Endothelial cell of umbilical vein (primary cell): ENCODE measurements at regions not wholly inside any gene's neighbourhood (a gene's known extent, or its start where the extent isn't known, plus 50 kb on each side); places are given as distances from the start of the nearest gene placed in this dataset.

Source experiments
- BruUV-seq: library from RNA; stranded (reverse); fragments of 400-500 nt; replicated peaks from 2 replicates; lab custom pipeline; 2021; lab: Mats Ljungman, UMichigan
- CTCF ChIA-PET: fragments of 300-600, 350-600 bp; sonication (Branson Sonifier 250); formaldehyde crosslinking; loops from one replicate; lab custom pipeline; 2021; ENCODE audit warnings: antibody characterized with exemption, inconsistent platforms; lab: Charles Lee
- POLR2A ChIA-PET: fragments of 300-600, 350-600 bp; sonication (Branson Sonifier 250); formaldehyde crosslinking; loops from one replicate; lab custom pipeline; 2021; ENCODE audit warnings: antibody characterized with exemption, inconsistent platforms; lab: Charles Lee
- DNase-seq: peaks from one replicate; pipeline ENCODE4 v3.0.0-alpha.2; 2011; ENCODE audit warnings: low read depth, low spot score
- FAIRE-seq: peaks from 2 replicates; lab custom pipeline; 2011; peaks lifted over from hg19 to GRCh38; lab: Jason Lieb, UNC
- H2AFZ ChIP-seq: 2 replicates; pipeline ENCODE4 v1.6.0; 2012; ENCODE audit warnings: low read depth, low read length, control low read depth, inconsistent platforms
- H3K27ac ChIP-seq: 2 replicates; pipeline ENCODE4 v1.5.1; 2011; ENCODE audit warnings: low read depth, mild to moderate bottlenecking, control low read depth, low read length, moderate library complexity; ENCODE audit not compliant: insufficient read depth
- H3K27me3 ChIP-seq, 2 experiments: 2 replicates each; pipeline versions ENCODE4 v1.6.0 to v1.6.1; 2011; ENCODE audit warnings: low read length in 2 of 2, mixed read lengths in 1 of 2; ENCODE audit not compliant: control insufficient read depth in 2 of 2, insufficient read depth in 2 of 2
- H3K36me3 ChIP-seq, 2 experiments: 2 replicates in 1 of 2; 3 replicates in 1 of 2; pipeline ENCODE4 v1.5.1; 2011; ENCODE audit warnings: low read length in 2 of 2, mild to moderate bottlenecking in 1 of 2, moderate library complexity in 1 of 2; ENCODE audit not compliant: control insufficient read depth in 2 of 2, insufficient read depth in 2 of 2; ENCODE audit errors: extremely low read depth in 1 of 2
- H3K4me1 ChIP-seq: 3 replicates; pipeline ENCODE4 v1.5.1; 2011; ENCODE audit warnings: mild to moderate bottlenecking, low read length; ENCODE audit not compliant: control insufficient read depth, insufficient read depth; ENCODE audit errors: extremely low read depth
- H3K4me2 ChIP-seq: 2 replicates; pipeline ENCODE4 v1.6.1; 2011; ENCODE audit warnings: low read length, control low read depth, mixed read lengths; ENCODE audit not compliant: insufficient read depth
- H3K4me3 ChIP-seq, 3 experiments: fragments of 200-600 bp in 1 of 3; sonication (generic), shearing (Covaris generic) in 1 of 3; replicated peaks in 1 of 3; 2 replicates each; pipeline ENCODE4 v1.5.1; 2011 to 2016; ENCODE audit warnings: control low read depth in 3 of 3, low read length in 3 of 3, mild to moderate bottlenecking in 2 of 3, inconsistent platforms in 1 of 3, low read depth in 1 of 3, moderate library complexity in 1 of 3; ENCODE audit not compliant: insufficient read depth in 1 of 3
- H3K79me2 ChIP-seq: 2 replicates; pipeline ENCODE4 v1.6.0; 2012; ENCODE audit warnings: low read length, inconsistent platforms; ENCODE audit not compliant: control insufficient read depth, insufficient read depth
- H3K9ac ChIP-seq: replicated peaks from 2 replicates; pipeline ENCODE3; 2011; ENCODE audit warnings: low read length, control low read depth; ENCODE audit not compliant: insufficient read depth; ENCODE audit errors: extremely low read depth
- H3K9me1 ChIP-seq: replicated peaks from 3 replicates; pipeline ENCODE4 v1.6.0; 2011; ENCODE audit warnings: mild to moderate bottlenecking, low read length; ENCODE audit not compliant: control insufficient read depth, insufficient read depth; ENCODE audit errors: extremely low read depth
- H3K9me3 ChIP-seq: replicated peaks from 2 replicates; pipeline ENCODE4 v1.5.1; 2012; ENCODE audit warnings: low read length, inconsistent platforms; ENCODE audit not compliant: control insufficient read depth, insufficient read depth
- H4K20me1 ChIP-seq: replicated peaks from 2 replicates; pipeline ENCODE3; 2011; ENCODE audit warnings: mild to moderate bottlenecking, low read length; ENCODE audit not compliant: control insufficient read depth, insufficient read depth; ENCODE audit errors: extremely low read depth
- EZH2 ChIP-seq: IDR thresholded peaks from 2 replicates; pipeline ENCODE4 v1.6.1; 2012; ENCODE audit warnings: borderline replicate concordance, low read depth, mild to moderate bottlenecking, moderate library complexity, low read length, inconsistent platforms; ENCODE audit not compliant: severe bottlenecking
- FOS ChIP-seq: IDR thresholded peaks from 2 replicates; pipeline ENCODE4 v1.6.1; 2011; ENCODE audit warnings: mild to moderate bottlenecking, low read length, moderate library complexity, borderline replicate concordance; ENCODE audit not compliant: insufficient read depth
- GATA2 ChIP-seq: IDR thresholded peaks from 2 replicates; pipeline ENCODE4 v1.7.0; 2011; ENCODE audit warnings: low read depth, mild to moderate bottlenecking, moderate library complexity, mixed read lengths, low read length; ENCODE audit not compliant: insufficient read length, insufficient read depth
- JUN ChIP-seq: IDR thresholded peaks from 2 replicates; pipeline ENCODE4 v1.6.1; 2011; ENCODE audit warnings: borderline replicate concordance, low read depth; ENCODE audit not compliant: insufficient read length, insufficient read depth
- MAX ChIP-seq: IDR thresholded peaks from 2 replicates; pipeline ENCODE4 v1.6.1; 2011; ENCODE audit not compliant: insufficient read depth, insufficient read length
- MYC ChIP-seq: IDR thresholded peaks from one replicate; pipeline ENCODE4 v1.6.1; 2011; ENCODE audit warnings: mild to moderate bottlenecking, low read depth, low read length
- POLR2A ChIP-seq: IDR thresholded peaks from 2 replicates; pipeline ENCODE4 v1.6.1; 2012; ENCODE audit warnings: low read depth, mild to moderate bottlenecking, control low read depth, low read length
- POLR2AphosphoS5 ChIP-seq: IDR thresholded peaks from 2 replicates; pipeline ENCODE4 v1.6.1; 2012; ENCODE audit warnings: low read depth, mild to moderate bottlenecking, control low read depth, low read length, moderate library complexity; ENCODE audit not compliant: insufficient read depth
- dilution Hi-C: fragments of 300-500 bp; cut with MboI; formaldehyde crosslinking; loops from one replicate; pipeline ENCODE4 v1.15.0; 2019; ENCODE audit warnings: low sequenced_read_pairs; ENCODE audit not compliant: extremely low pct_ligation_motif_present
- intact Hi-C: fragments of 100-400 bp; cut with micrococcal nuclease; formaldehyde crosslinking; loops from one replicate; pipeline ENCODE4 v1.10.0; 2022
- TF ChIP-seq, protein P1 (sequence below), 2 donors: IDR thresholded peaks; 1 replicate in 1 of 2; 2 replicates in 1 of 2; pipeline ENCODE4 v1.5.1; 2011; ENCODE audit warnings: low read length in 2 of 2, mild to moderate bottlenecking in 2 of 2, moderate library complexity in 2 of 2, control low read depth in 1 of 2, inconsistent platforms in 1 of 2, low read depth in 1 of 2; ENCODE audit not compliant: insufficient read depth in 1 of 2; ENCODE audit errors: extremely low read depth in 1 of 2

- intact Hi-C loops: no loop called here
- POLR2A ChIA-PET: no interaction called here
Measured at GRCh38 chr4:146108756-146109155, 66.8 kb upstream of the LSM6 start.

More at GRCh38 chr4:146108756-146109155, 66.8 kb upstream of the LSM6 start:
- Histone ChIP-seq H3K4me3 (no peak overlapping the region), H3K27me3 (peaks cover 0 to 4% of the 10 kb centered on the region in 2 experiments), H3K9me1 (no peaks in the 10 kb centered on the region), H3K79me2 (no peaks in the 10 kb centered on the region), H3K36me3 (no peaks in the 10 kb centered on the region), H3K27ac (no peak overlapping the region), H4K20me1 (no peaks in the 10 kb centered on the region), H3K4me1 (no peaks in the 10 kb centered on the region), H3K9ac (no peak overlapping the region), H3K4me2 (no peak overlapping the region), H2AFZ (no peak overlapping the region), H3K9me3 (no peaks in the 10 kb centered on the region)
- dilution Hi-C loops: no loop called here
- no TSS peak for BruUV-seq
- no peak for TF ChIP-seq EZH2
- TF ChIP-seq GATA2: no peak
- TF ChIP-seq, protein P1, sequence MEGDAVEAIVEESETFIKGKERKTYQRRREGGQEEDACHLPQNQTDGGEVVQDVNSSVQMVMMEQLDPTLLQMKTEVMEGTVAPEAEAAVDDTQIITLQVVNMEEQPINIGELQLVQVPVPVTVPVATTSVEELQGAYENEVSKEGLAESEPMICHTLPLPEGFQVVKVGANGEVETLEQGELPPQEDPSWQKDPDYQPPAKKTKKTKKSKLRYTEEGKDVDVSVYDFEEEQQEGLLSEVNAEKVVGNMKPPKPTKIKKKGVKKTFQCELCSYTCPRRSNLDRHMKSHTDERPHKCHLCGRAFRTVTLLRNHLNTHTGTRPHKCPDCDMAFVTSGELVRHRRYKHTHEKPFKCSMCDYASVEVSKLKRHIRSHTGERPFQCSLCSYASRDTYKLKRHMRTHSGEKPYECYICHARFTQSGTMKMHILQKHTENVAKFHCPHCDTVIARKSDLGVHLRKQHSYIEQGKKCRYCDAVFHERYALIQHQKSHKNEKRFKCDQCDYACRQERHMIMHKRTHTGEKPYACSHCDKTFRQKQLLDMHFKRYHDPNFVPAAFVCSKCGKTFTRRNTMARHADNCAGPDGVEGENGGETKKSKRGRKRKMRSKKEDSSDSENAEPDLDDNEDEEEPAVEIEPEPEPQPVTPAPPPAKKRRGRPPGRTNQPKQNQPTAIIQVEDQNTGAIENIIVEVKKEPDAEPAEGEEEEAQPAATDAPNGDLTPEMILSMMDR (IDR thresholded peaks at IDR 0.05; ENCODE audit: extremely low read depth in 1 of 2, insufficient read depth in 1 of 2, low read depth in 1 of 2, low read length in 2 of 2): no peak
- no peak for TF ChIP-seq MAX
- no peak for TF ChIP-seq MYC
- TF ChIP-seq JUN: no peak
- no peak for TF ChIP-seq FOS
- TF ChIP-seq POLR2A: no peak
- TF ChIP-seq POLR2AphosphoS5: no peak
- CTCF ChIA-PET: interaction anchor here (1.4 to 5.5 kb wide), 3 partner anchors 8 to 14 kb away, joined by 4 to 40 read pairs (median 4); no protein-coding TSS in a partner anchor
- no peak for FAIRE-seq
- DNase-seq: no peak
